Naive B cell (primary cell): ENCODE measurements at regions not wholly inside any gene's neighbourhood (a gene's known extent, or its start where the extent isn't known, plus 50 kb on each side); places are given as distances from the start of the nearest gene placed in this dataset.
A peak's percentile ranks its signal among the peaks of the same experiment; 100 is the strongest.
"Not testable (repeated sequence)": the region's sequence is repeated elsewhere in the genome, so short reads cannot be mapped to it uniquely, and the experiment has no call there.

Experiments used
- ATAC-seq, 2 donors: fragments of 150-1000 bp; cut with Tn5 transposase; 2 replicates each; pipeline ENCODE4 v1.10.0; 2021; ENCODE audit warnings: low read depth in 2 of 2, mild to moderate bottlenecking in 2 of 2, moderate library complexity in 2 of 2
- DNase-seq: peaks from one replicate; pipeline ENCODE4 v3.0.0; 2022
- H3K27ac Mint-ChIP-seq, 6 donors: one replicate each; pipeline ENCODE4 v1.8.0; 2020 to 2022; ENCODE audit warnings: mild to moderate bottlenecking in 6 of 6, mixed read lengths in 6 of 6, moderate library complexity in 5 of 6, inconsistent platforms in 2 of 6
- H3K27me3 Mint-ChIP-seq, 3 donors: one replicate each; pipeline ENCODE4 v1.8.0; 2021 to 2022; ENCODE audit warnings: mixed read lengths in 3 of 3, mild to moderate bottlenecking in 1 of 3
- H3K36me3 Mint-ChIP-seq, 2 donors: one replicate each; pipeline ENCODE4 v1.8.0; 2020 to 2022; ENCODE audit warnings: mixed read lengths in 2 of 2, inconsistent platforms in 1 of 2, mild to moderate bottlenecking in 1 of 2
- H3K4me1 Mint-ChIP-seq, 3 donors: one replicate each; pipeline ENCODE4 v1.8.0; 2020 to 2022; ENCODE audit warnings: mixed read lengths in 3 of 3, inconsistent platforms in 1 of 3, mild to moderate bottlenecking in 1 of 3, moderate library complexity in 1 of 3
- H3K4me3 Mint-ChIP-seq, 8 donors: one replicate each; pipeline ENCODE4 v1.8.0; 2020 to 2022; ENCODE audit warnings: mild to moderate bottlenecking in 8 of 8, mixed read lengths in 8 of 8, moderate library complexity in 8 of 8, inconsistent platforms in 2 of 8
- H3K9me3 Mint-ChIP-seq, 7 donors: one replicate each; pipeline ENCODE4 v1.8.0; 2020 to 2022; ENCODE audit warnings: mixed read lengths in 7 of 7, mild to moderate bottlenecking in 5 of 7, inconsistent platforms in 2 of 7, moderate library complexity in 1 of 7

- ATAC-seq: no peak
- peak overlapping the region in 1 of 8 donors; percentile 4 for H3K4me3 Mint-ChIP-seq
- peaks cover 6 to 8% (median 7%) of the 10 kb centered on the region in 3 donors for H3K4me1 Mint-ChIP-seq
- no peak for DNase-seq
- peaks cover 0 to 2% (median 0%) of the 10 kb centered on the region in 7 donors for H3K9me3 Mint-ChIP-seq
- no peak overlapping the region for H3K27ac Mint-ChIP-seq
- H3K27me3 Mint-ChIP-seq: peaks cover 8 to 25% (median 13%) of the 10 kb centered on the region in 3 donors
- H3K36me3 Mint-ChIP-seq: no peaks in the 10 kb centered on the region
Observed at GRCh38 chr14:106622200-106622745, 1095.9 kb downstream of the TMEM121 start.

GRCh38 chr14:106625186-106625585 is 1098.8 kb downstream of the TMEM121 start:
- DNase-seq (no peak), ATAC-seq (no peak)
- Mint-ChIP-seq H3K4me1 (peaks cover 11 to 14% (median 12%) of the 10 kb centered on the region in 3 donors), H3K27ac (no peak overlapping the region), H3K36me3 (no peaks in the 10 kb centered on the region), H3K9me3 (peaks cover 0 to 2% (median 0%) of the 10 kb centered on the region in 7 donors), H3K27me3 (peaks cover 8 to 29% (median 21%) of the 10 kb centered on the region in 3 donors), H3K4me3 (no peak overlapping the region)

- H3K36me3 Mint-ChIP-seq, H3K9me3 Mint-ChIP-seq, H3K27ac Mint-ChIP-seq, DNase-seq: not testable (repeated sequence)
- Mint-ChIP-seq H3K4me1 (peaks cover 11 to 14% (median 12%) of the 10 kb centered on the region in 3 donors), H3K27me3 (peaks cover 4 to 26% (median 23%) of the 10 kb centered on the region in 3 donors), H3K4me3 (peak overlapping the region in 2 of 8 donors; percentile 20 to 37)
- ATAC-seq: peak; percentile 58 to 62
Observed at GRCh38 chr14:106626469-106626868, 1100.1 kb downstream of the TMEM121 start.

GRCh38 chr14:106626942-106627588 is 1100.7 kb downstream of the TMEM121 start:
- H3K27ac Mint-ChIP-seq, H3K36me3 Mint-ChIP-seq, H3K9me3 Mint-ChIP-seq: not testable (repeated sequence)
- Mint-ChIP-seq H3K27me3 (peaks cover 4 to 29% (median 22%) of the 10 kb centered on the region in 3 donors), H3K4me1 (peaks cover 11 to 14% (median 12%) of the 10 kb centered on the region in 3 donors), H3K4me3 (peak overlapping the region in 6 of 8 donors; percentile 19 to 65 (median 24))
- ATAC-seq (peak; percentile 81 to 96), DNase-seq (peak; percentile 69)

GRCh38 chr14:106631879-106632278 is 1105.5 kb downstream of the TMEM121 start:
- peaks cover 4 to 17% (median 10%) of the 10 kb centered on the region in 3 donors for H3K27me3 Mint-ChIP-seq
- H3K4me1 Mint-ChIP-seq: peaks cover 8 to 9% (median 9%) of the 10 kb centered on the region in 3 donors
- no peaks in the 10 kb centered on the region for H3K36me3 Mint-ChIP-seq
- no peak for ATAC-seq
- H3K27ac Mint-ChIP-seq: no peak overlapping the region
- H3K9me3 Mint-ChIP-seq: no peaks in the 10 kb centered on the region
- DNase-seq: no peak
- H3K4me3 Mint-ChIP-seq: no peak overlapping the region

GRCh38 chr14:106633721-106634120 is 1107.3 kb downstream of the TMEM121 start:
- Mint-ChIP-seq H3K9me3 (no peaks in the 10 kb centered on the region), H3K4me3 (no peak overlapping the region), H3K27ac (no peak overlapping the region), H3K36me3 (no peaks in the 10 kb centered on the region), H3K4me1 (peaks cover 4 to 6% (median 5%) of the 10 kb centered on the region in 3 donors), H3K27me3 (peaks cover 4 to 17% (median 10%) of the 10 kb centered on the region in 3 donors)
- ATAC-seq (no peak), DNase-seq (no peak)

- Mint-ChIP-seq H3K36me3 (no peaks in the 10 kb centered on the region), H3K27ac (peak overlapping the region in 1 of 6 donors; percentile 53), H3K27me3 (peaks cover 0 to 8% (median 5%) of the 10 kb centered on the region in 3 donors), H3K9me3 (no peaks in the 10 kb centered on the region), H3K4me1 (peaks cover 4 to 8% (median 7%) of the 10 kb centered on the region in 3 donors), H3K4me3 (no peak overlapping the region)
- DNase-seq: no peak
- no peak for ATAC-seq
Observed at GRCh38 chr14:106635569-106635968, 1109.2 kb downstream of the TMEM121 start.

GRCh38 chr14:106638786-106639452 is 1112.5 kb downstream of the TMEM121 start:
- H3K9me3 Mint-ChIP-seq, H3K4me1 Mint-ChIP-seq, H3K36me3 Mint-ChIP-seq: not testable (repeated sequence)
- Mint-ChIP-seq H3K27ac (peak overlapping the region in 1 of 6 donors; percentile 49), H3K4me3 (peak overlapping the region in 5 of 8 donors; percentile 9 to 52 (median 45)), H3K27me3 (peaks cover 8 to 12% (median 9%) of the 10 kb centered on the region in 3 donors)
- DNase-seq (peak; percentile 55), ATAC-seq (peak; percentile 65 to 78)

GRCh38 chr14:106642090-106642489 is 1115.7 kb downstream of the TMEM121 start:
- peaks cover 8 to 12% (median 9%) of the 10 kb centered on the region in 3 donors for H3K27me3 Mint-ChIP-seq
- peaks cover 4 to 8% (median 7%) of the 10 kb centered on the region in 3 donors for H3K4me1 Mint-ChIP-seq
- no peak overlapping the region for H3K27ac Mint-ChIP-seq
- no peaks in the 10 kb centered on the region for H3K9me3 Mint-ChIP-seq
- no peak overlapping the region for H3K4me3 Mint-ChIP-seq
- H3K36me3 Mint-ChIP-seq: no peaks in the 10 kb centered on the region
- ATAC-seq: no peak
- no peak for DNase-seq

- H3K27ac Mint-ChIP-seq, H3K4me1 Mint-ChIP-seq, H3K4me3 Mint-ChIP-seq, ATAC-seq, H3K9me3 Mint-ChIP-seq, DNase-seq, H3K36me3 Mint-ChIP-seq: not testable (repeated sequence)
- H3K27me3 Mint-ChIP-seq: peaks cover 8 to 12% (median 9%) of the 10 kb centered on the region in 3 donors
Observed at GRCh38 chr14:106642971-106643370, 1116.6 kb downstream of the TMEM121 start.

GRCh38 chr14:106648874-106649273 is 1122.5 kb downstream of the TMEM121 start:
- not testable (repeated sequence) for H3K4me1 Mint-ChIP-seq, H3K27me3 Mint-ChIP-seq, H3K4me3 Mint-ChIP-seq, DNase-seq
- peaks cover 3 to 21% (median 10%) of the 10 kb centered on the region in 7 donors for H3K9me3 Mint-ChIP-seq
- peak; percentile 25 to 52 for ATAC-seq
- peak overlapping the region in 1 of 6 donors; percentile 8 for H3K27ac Mint-ChIP-seq
- H3K36me3 Mint-ChIP-seq: peaks cover 3 to 13% of the 10 kb centered on the region in 2 donors

- Mint-ChIP-seq H3K36me3 (peaks cover 3 to 13% of the 10 kb centered on the region in 2 donors), H3K27me3 (peaks cover 0 to 9% (median 6%) of the 10 kb centered on the region in 3 donors)
- ATAC-seq: no peak
Observed at GRCh38 chr14:106651016-106651415, 1124.6 kb downstream of the TMEM121 start.

GRCh38 chr14:106652494-106652893 is 1126.1 kb downstream of the TMEM121 start:
- Mint-ChIP-seq H3K9me3 (peaks cover 3 to 21% (median 10%) of the 10 kb centered on the region in 7 donors), H3K27ac (peak overlapping the region in 1 of 6 donors; percentile 26), H3K36me3 (peaks cover 3 to 13% of the 10 kb centered on the region in 2 donors), H3K4me1 (peaks cover 5 to 16% (median 15%) of the 10 kb centered on the region in 3 donors), H3K4me3 (no peak overlapping the region), H3K27me3 (peaks cover 0 to 9% (median 6%) of the 10 kb centered on the region in 3 donors)
- ATAC-seq: no peak
- no peak for DNase-seq

More at GRCh38 chr14:106651016-106651415, 1124.6 kb downstream of the TMEM121 start:
- H3K9me3 Mint-ChIP-seq: peaks cover 3 to 21% (median 10%) of the 10 kb centered on the region in 7 donors
- no peak overlapping the region for H3K4me3 Mint-ChIP-seq
- H3K27ac Mint-ChIP-seq: no peak overlapping the region
- peaks cover 3 to 13% (median 11%) of the 10 kb centered on the region in 3 donors for H3K4me1 Mint-ChIP-seq
- no peak for DNase-seq
